Suprapubic skin (tissue), 3 donors: ENCODE measurements at regions not wholly inside any gene's neighbourhood (a gene's known extent, or its start where the extent isn't known, plus 50 kb on each side); places are given as distances from the start of the nearest gene placed in this dataset.

Experiments used
- CTCF ChIP-seq, 2 donors: fragments of 200-600 bp in 1 of 2; fragments of 450-650 bp in 1 of 2; sonication (generic) in 1 of 2; IDR thresholded peaks; one replicate each; pipeline ENCODE4 v1.5.1; 2016 to 2019; ENCODE audit warnings: antibody characterized with exemption in 2 of 2, mild to moderate bottlenecking in 1 of 2, moderate library complexity in 1 of 2
- POLR2A ChIP-seq, 2 donors: fragments of 450-650 bp; IDR thresholded peaks; one replicate each; pipeline ENCODE4 v1.6.1; 2017; ENCODE audit warnings: antibody characterized with exemption in 2 of 2, mild to moderate bottlenecking in 2 of 2, moderate library complexity in 2 of 2

DNA sequence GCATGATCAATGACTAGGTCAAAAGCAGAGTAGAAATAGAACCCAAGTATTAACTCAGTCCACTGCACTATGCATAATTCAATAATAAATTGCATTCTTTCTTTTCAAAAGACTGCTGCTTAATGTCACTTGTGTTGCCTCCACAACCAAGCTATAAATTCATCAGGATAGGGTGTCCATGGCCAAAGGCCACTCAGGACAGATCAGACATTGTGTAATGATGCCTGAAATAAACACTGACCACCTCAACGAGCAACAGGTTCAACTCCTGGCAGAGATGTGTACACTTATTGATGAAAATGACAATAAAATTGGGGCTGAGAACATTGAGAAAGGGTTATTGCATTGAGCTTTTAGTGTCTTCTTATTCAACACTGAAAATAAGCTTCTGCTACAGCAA, 194.5 kb upstream of the SPOPL start:
- TF ChIP-seq CTCF (IDR thresholded peaks at IDR 0.05) (no peak), POLR2A (IDR thresholded peaks at IDR 0.05) (no peak)
